HG02938 (cell line): ENCODE measurements at regions not wholly inside any gene's neighbourhood (a gene's known extent, or its start where the extent isn't known, plus 50 kb on each side); places are given as distances from the start of the nearest gene placed in this dataset.
"Not testable (repeated sequence)": the region's sequence is repeated elsewhere in the genome, so short reads cannot be mapped to it uniquely, and the experiment has no call there.

ENCODE experiments used
- ATAC-seq: cut with Tn5 transposase; IDR thresholded peaks from one replicate; pipeline ENCODE4 v1.9.1; 2021; ENCODE audit warnings: mild to moderate bottlenecking, moderate library complexity; ENCODE audit not compliant: unreplicated experiment

GRCh38 chr3:163573324-163573723 is 1505.0 kb downstream of the SI start:
- ATAC-seq, result no peak

- no peak for ATAC-seq
Measured at GRCh38 chr3:163572856-163573255, 1505.4 kb downstream of the SI start.

- ATAC-seq, result no peak
Measured at GRCh38 chr3:163563485-163563884, 1514.8 kb downstream of the SI start.

- no peak for ATAC-seq
Measured at GRCh38 chr3:163562625-163563024, 1515.7 kb downstream of the SI start.

GRCh38 chr3:163561151-163561550 is 1517.1 kb downstream of the SI start:
- ATAC-seq, result no peak

- no peak for ATAC-seq
Measured at GRCh38 chr3:163560459-163560858, 1517.8 kb downstream of the SI start.

GRCh38 chr3:163556813-163557523 is 1521.3 kb downstream of the SI start:
- ATAC-seq, result no peak

GRCh38 chr3:163555918-163556317 is 1522.4 kb downstream of the SI start:
- no peak for ATAC-seq

GRCh38 chr3:163552659-163552966 is 1525.7 kb downstream of the SI start:
- ATAC-seq, result no peak

- not testable (repeated sequence) for ATAC-seq
Measured at GRCh38 chr3:163551915-163552658, 1526.2 kb downstream of the SI start.

- no peak for ATAC-seq
Measured at GRCh38 chr3:163548015-163548414, 1530.3 kb downstream of the SI start.

- no peak for ATAC-seq
Measured at GRCh38 chr3:163547014-163547685, 1531.1 kb downstream of the SI start.

- no peak for ATAC-seq
Measured at GRCh38 chr3:163543662-163544061, 1534.6 kb downstream of the SI start.

GRCh38 chr3:163541629-163542028 is 1536.7 kb downstream of the SI start:
- ATAC-seq, result no peak

- ATAC-seq, result no peak
Measured at GRCh38 chr3:163538387-163538786, 1539.9 kb downstream of the SI start.

GRCh38 chr3:163533381-163533780 is 1544.9 kb downstream of the SI start:
- ATAC-seq, result no peak

- no peak for ATAC-seq
Measured at GRCh38 chr3:163523375-163523774, 1554.9 kb downstream of the SI start.

GRCh38 chr3:163521261-163521660 is 1557.0 kb downstream of the SI start:
- ATAC-seq, result no peak

GRCh38 chr3:163518065-163518464 is 1560.2 kb downstream of the SI start:
- no peak for ATAC-seq

GRCh38 chr3:163513149-163513657 is 1565.1 kb downstream of the SI start:
- no peak for ATAC-seq

- ATAC-seq, result no peak
Measured at GRCh38 chr3:163508206-163508605, 1570.1 kb downstream of the SI start.

- ATAC-seq, result no peak
Measured at GRCh38 chr3:163504974-163505373, 1573.3 kb downstream of the SI start.
